Muscle of arm (tissue), 1 donor: ENCODE measurements at regions not wholly inside any gene's neighbourhood (a gene's known extent, or its start where the extent isn't known, plus 50 kb on each side); places are given as distances from the start of the nearest gene placed in this dataset.

ENCODE experiments used
- DNase-seq: peaks from one replicate; pipeline ENCODE4 v3.0.0-alpha.2; 2013

GRCh38 chr9:87249029-87249428 lies 248.6 kb upstream of the DAPK1 start:
- DNase-seq: no peak

GRCh38 chr9:87250205-87250604 lies 247.5 kb upstream of the DAPK1 start:
- no peak for DNase-seq

GRCh38 chr9:87255431-87256155 lies 242.1 kb upstream of the DAPK1 start:
- DNase-seq: peak; percentile 80

GRCh38 chr9:87256973-87257372 lies 240.7 kb upstream of the DAPK1 start:
- DNase-seq: no peak

- DNase-seq: peak; percentile 94
Measured at GRCh38 chr9:87259543-87260518, 237.8 kb upstream of the DAPK1 start.

GRCh38 chr9:87263291-87263690 lies 234.4 kb upstream of the DAPK1 start:
- DNase-seq: no peak

- DNase-seq: no peak
Measured at GRCh38 chr9:87266697-87267096, 231.0 kb upstream of the DAPK1 start.

- peak; percentile 88 for DNase-seq
Measured at GRCh38 chr9:87267251-87268070, 230.2 kb upstream of the DAPK1 start.

- no peak for DNase-seq
Measured at GRCh38 chr9:87269296-87270176, 228.1 kb upstream of the DAPK1 start.

GRCh38 chr9:87270221-87270847 lies 227.3 kb upstream of the DAPK1 start:
- DNase-seq: peak; percentile 81

GRCh38 chr9:87270848-87271234 lies 226.8 kb upstream of the DAPK1 start:
- no peak for DNase-seq

- no peak for DNase-seq
Measured at GRCh38 chr9:87271696-87272477, 225.8 kb upstream of the DAPK1 start.

- DNase-seq: no peak
Measured at GRCh38 chr9:87275047-87275725, 222.5 kb upstream of the DAPK1 start.

GRCh38 chr9:87276327-87276841 lies 221.3 kb upstream of the DAPK1 start:
- DNase-seq: no peak

GRCh38 chr9:87276851-87277261 lies 220.8 kb upstream of the DAPK1 start:
- DNase-seq: no peak

GRCh38 chr9:87277346-87277745 lies 220.3 kb upstream of the DAPK1 start:
- DNase-seq: no peak

GRCh38 chr9:87278971-87279733 lies 218.5 kb upstream of the DAPK1 start:
- DNase-seq: no peak

GRCh38 chr9:87280421-87280820 lies 217.2 kb upstream of the DAPK1 start:
- no peak for DNase-seq
